HG02852 (cell line): ENCODE measurements at regions not wholly inside any gene's neighbourhood (a gene's known extent, or its start where the extent isn't known, plus 50 kb on each side); places are given as distances from the start of the nearest gene placed in this dataset.
"Not testable (repeated sequence)": the region's sequence is repeated elsewhere in the genome, so short reads cannot be mapped to it uniquely, and the experiment has no call there.

Experiments used
- ATAC-seq: cut with Tn5 transposase; IDR thresholded peaks from one replicate; pipeline ENCODE4 v1.9.1; 2021; ENCODE audit warnings: mild to moderate bottlenecking, moderate library complexity; ENCODE audit not compliant: unreplicated experiment

DNA sequence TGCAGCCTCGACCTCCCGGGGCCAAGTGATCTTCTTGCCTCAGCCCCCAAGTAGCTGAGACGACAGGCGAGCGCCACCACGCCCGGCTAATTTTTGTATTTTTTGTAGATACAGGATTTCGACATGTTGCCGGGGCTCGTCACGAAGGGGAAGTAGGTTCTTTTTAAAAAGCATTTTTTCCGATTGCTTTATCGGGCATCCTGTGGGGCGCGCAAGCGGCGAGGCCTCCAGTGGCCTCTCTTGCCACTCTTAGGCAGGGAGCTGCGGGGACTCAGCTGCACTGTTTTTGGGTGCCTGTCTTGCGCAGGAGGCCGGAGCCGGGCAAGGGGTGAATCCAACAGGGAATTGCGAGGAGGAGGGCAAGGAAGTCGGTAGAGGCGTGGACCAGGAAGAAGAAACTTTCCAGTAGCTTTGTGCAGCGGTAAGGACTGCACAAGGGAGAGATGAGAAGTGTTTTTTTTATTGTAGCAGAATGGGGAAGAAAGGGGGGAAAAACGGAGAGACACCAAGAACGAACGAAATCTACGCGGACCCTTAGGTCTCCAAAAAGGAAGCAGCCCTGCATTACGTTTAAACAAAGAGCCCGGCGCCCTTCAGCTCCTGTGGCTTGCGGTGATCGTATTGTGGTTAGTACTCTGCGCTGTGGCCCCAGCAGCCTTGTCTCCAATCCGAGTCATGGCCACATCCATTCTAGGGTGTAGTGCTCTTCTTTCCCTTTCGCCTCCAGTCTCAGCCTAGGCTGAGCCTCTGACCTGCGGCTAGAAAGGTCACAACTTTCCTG lies 164.8 kb downstream of the PPIAL4G start:
- ATAC-seq = no peak

DNA sequence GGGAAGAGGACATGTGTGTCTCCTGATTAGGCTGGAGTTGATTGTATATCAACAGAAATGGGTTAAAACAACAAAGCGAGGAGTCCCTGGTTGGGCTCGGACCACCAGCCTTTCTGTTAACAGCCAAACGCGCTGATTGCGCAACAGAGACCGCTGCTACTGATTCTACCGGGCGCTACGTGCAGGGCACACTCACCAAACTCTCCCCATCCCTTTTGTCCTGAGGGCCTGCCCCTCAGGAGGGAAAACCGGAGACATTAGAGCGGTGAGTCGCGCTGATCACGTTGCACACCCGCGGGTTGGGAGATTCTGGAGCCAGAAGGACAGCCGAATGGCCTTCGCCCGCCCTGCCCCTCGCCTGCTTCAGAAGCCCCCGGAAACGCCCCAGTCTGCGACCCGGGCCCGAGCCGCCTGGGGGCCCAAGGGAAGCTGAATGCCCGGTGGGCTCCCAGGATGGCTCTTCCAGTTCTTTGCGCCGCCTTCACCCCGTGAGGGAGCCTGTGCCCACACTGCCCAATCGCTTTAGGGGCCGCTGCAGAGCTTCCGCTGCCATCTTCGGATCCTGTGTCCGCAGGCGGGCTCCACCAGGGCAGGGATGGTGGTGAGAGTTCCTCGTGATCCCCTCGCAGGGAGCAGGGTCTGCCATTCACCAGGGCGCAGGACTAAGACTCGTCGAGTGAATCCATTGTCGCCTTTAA lies 165.4 kb upstream of the NBPF11 start:
- no peak for ATAC-seq

- ATAC-seq = peak; percentile 75
Measured at GRCh38 chr1:148315071-148315811, 163.2 kb upstream of the NBPF11 start.

DNA sequence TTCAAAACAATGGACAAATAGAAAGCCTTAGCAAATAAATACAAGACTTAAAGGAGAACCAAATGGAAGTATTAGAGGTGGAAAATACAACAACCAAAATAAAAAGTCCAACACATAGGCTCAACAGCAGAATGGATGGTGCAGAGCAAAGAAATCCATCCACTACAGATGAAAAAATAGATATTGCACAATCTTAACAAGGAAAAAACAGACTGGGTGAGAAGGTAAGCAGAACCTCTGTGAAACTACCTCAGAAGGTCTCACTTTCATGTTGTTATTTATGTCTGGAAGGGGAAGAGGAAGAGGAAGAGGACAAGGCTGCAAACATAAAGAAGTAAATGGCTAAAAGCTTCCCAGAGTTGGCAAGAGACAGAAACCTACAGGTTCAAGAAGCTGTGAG lies 158.7 kb upstream of the NBPF11 start:
- no peak for ATAC-seq

DNA sequence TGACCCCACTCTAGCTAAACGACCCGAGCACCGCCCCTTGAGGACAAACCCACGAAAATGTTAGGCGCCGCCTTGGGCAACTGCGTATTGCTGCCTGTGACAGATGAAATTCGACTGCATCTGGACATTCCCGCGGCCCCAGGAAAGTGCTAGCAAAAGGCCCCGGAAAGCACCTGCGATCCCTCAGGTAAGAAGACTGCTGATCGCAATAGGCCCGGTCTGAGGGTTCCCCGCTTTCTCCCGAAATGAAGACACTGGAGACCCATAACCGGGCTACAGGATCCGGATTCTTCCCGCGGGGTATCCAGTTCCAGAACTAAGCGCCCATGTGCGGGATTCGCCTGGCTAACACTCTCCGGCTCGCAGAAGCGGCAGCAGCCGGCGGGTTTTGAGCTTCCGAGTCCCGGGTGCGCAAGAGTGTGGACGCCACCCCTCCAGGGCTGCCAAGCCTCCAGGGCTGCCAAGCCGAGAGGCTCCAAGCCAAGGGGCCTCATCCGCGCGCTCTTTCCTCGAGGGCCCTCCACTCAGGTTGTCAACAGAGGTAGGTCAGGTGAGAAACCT lies 157.9 kb upstream of the NBPF11 start:
- no peak for ATAC-seq

DNA sequence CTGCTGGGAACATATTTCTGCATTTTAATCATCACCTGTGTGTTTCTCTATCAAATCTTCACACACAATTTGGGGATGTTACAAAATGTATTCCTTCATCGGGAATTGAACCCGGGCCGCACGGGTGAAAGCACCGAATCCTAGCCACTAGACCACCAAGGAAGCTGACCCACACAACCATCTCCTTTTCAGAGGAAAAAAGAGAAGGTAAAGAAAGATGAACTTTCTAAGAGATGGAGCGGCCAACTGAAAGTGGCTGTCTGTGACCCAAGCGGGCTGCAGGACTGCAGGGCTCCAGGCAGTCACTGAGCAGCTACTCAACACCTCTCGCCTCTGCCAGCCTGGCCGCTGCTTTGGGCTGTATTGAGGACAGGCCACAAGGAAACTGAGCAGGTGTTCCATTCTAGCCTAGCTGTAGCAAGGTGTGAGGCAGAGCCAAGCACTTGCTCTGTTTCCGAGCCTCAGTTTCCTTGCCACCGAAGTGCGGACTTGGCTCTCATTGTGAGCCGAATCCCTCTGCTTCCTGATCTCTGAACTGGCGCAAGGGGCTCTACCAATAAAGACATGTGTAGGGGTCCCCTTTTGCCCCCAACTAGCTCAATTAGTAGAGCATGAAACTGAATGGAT lies 156.9 kb upstream of the NBPF11 start:
- no peak for ATAC-seq

GRCh38 chr1:148307583-148308185 lies 155.6 kb upstream of the NBPF11 start:
- ATAC-seq = no peak

- not testable (repeated sequence) for ATAC-seq
Measured at GRCh38 chr1:148304935-148305334, 152.9 kb upstream of the NBPF11 start.

- ATAC-seq = peak; percentile 73
Measured at GRCh38 chr1:148302586-148303364, 150.7 kb upstream of the NBPF11 start.

- ATAC-seq = not testable (repeated sequence)
Measured at GRCh38 chr1:148297852-148298251, 145.8 kb upstream of the NBPF11 start.

- no peak for ATAC-seq
Measured at GRCh38 chr1:148296511-148296910, 144.4 kb upstream of the NBPF11 start.

GRCh38 chr1:148294116-148294807 lies 142.2 kb upstream of the NBPF11 start:
- no peak for ATAC-seq

DNA sequence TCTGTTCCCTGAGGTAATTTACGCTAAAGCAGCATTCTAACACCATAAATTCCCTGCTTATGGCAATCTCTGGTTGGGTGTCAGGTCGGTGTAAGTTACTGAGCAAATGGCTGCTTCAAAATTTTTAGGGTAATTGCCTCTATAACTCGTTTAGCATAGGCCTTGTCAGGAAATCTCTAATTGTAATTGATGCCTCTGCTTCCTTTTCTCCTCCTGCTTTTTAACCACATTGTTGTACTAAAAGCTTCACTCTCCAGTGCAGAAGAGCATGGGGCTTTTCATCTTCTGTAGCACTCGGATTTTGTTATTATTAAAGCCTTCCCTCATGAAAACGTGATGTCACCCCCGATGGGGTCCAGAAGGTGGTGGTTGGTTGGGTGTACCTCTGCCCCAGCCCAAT lies 141.6 kb upstream of the NBPF11 start:
- ATAC-seq = no peak

DNA sequence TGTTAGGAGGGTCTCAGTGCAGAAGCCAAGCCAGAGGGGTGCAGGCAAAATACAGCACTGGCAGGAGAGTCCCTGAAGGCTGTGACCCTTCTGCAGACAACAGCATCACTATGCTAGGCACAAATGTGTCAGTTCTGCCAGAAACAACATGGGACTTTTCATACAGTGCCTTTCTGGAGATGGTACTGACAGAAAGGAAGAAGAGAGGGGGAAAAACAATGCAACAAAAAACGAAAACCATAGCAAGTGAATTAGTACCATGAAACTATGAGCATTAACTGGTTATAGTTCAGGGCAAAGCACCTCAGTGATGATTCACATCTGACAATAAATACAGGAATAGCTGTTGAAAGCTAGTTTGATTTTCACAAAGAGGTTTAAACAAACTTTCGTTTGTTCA lies 140.8 kb upstream of the NBPF11 start:
- no peak for ATAC-seq

- ATAC-seq = no peak
Measured at GRCh38 chr1:148290881-148291280, 138.8 kb upstream of the NBPF11 start.

GRCh38 chr1:148289647-148290046 lies 137.6 kb upstream of the NBPF11 start:
- ATAC-seq = no peak

GRCh38 chr1:148285946-148286345 lies 133.9 kb upstream of the NBPF11 start:
- ATAC-seq = not testable (repeated sequence)

GRCh38 chr1:148280831-148281572 lies 128.9 kb upstream of the NBPF11 start:
- peak; percentile 61 for ATAC-seq
